Activated naive CD4-positive, alpha-beta T cell treated with anti-CD3 and anti-CD28 coated beads, Interleukin-2, amount 50 U/mL, for 16 hours (primary cell): ENCODE measurements at regions not wholly inside any gene's neighbourhood (a gene's known extent, or its start where the extent isn't known, plus 50 kb on each side); places are given as distances from the start of the nearest gene placed in this dataset.
"Not testable (repeated sequence)": the region's sequence is repeated elsewhere in the genome, so short reads cannot be mapped to it uniquely, and the experiment has no call there.

Source experiments
- DNase-seq: peaks from one replicate; pipeline ENCODE4 v3.0.0-alpha.2; 2020

DNA sequence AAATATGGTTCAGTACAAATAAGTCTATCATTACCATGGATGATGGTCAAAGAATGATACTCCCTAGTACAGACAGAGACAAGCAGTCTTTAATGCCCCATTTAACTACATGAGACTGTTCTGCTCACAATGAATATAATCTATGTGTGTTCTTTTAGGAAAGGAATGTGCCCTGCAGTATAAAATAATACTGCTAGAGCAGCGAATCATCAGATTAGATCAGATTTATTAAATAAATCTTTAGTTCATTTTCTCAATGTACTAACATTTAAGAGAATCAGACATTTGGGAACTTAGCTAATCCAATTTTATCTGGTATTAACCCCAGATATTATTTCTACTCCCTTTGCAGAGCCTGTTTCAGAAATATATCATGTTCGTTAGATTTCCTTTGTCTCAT lies 272.0 kb upstream of the GCFC2 start:
- DNase-seq = no peak

DNA sequence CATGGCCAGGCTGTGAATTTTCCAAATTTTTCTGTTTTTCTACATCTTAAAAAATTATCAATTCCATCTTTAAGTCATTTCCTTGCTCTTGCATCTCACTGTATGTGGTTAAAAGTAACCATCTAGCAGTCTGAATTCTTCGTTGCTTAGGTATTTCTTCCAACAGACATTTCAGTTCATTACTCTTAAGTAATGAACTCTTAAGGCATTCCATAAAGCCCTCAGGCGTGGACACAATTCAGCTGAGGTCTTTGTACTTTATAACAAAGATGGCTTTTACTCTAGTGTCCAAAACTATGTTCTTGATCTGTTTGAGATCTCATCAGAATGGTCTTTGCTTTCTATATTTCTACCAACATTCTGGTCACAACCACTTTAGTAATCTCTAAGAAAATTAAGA lies 253.9 kb upstream of the GCFC2 start:
- DNase-seq = no peak

DNA sequence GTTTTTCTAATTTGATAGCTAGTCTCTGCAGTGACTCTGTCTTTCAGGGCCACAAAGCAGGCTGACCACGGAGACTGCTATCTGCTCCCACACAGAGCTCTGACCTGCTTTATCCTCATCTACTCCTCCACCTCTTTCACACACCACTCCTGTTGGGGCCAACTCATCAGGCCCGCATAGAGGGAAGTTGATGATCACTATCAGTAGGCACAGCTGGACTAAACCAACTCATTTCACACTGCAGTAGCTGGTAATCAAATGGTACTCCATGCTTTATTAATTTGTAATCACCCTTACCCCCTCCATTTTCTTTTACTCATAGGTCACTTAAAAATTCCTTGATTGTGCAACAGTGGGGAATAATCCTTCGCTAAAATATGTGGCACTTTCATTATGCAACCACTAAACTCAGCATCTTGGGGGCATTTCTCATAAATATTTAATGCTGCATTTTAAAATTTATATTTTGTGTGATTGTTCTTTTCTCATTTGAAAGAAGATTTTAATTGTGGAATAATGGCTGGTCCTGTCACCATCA lies 249.8 kb upstream of the GCFC2 start:
- DNase-seq = no peak

DNA sequence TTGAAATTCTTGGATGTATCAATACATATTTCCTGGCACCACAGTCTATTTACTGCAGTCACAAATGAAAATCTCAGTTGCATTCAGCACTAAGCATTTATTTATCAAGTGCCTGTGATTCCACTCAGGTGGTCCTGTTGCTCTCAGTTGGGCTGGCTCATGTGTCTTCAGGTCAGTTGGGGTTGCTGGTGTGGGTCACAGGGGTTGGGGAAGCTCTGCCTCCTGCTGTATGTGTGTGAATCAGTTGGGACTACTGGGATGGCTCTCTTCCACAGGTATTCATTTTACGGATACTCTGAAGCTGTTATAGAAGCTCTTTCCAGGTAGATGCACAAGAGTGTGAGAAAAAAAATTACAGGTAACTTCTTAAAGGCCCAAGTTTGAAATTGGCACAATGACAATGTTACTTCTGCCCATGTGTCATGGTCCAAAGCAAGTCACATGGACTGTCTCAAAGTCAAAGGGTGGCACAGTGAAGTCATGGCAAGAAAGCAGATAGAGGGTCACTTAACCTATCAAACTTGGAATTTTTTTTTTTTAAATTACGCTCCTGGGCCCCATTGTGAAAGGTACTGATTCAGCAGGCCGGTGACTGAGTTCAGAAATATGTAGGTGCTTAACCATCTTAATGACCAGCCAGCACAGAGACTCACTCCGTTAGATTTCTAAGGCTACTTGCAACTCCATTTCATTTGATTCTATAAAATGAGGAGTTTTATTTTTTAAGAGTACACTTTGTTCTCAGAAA lies 249.2 kb upstream of the GCFC2 start:
- DNase-seq = no peak

DNA sequence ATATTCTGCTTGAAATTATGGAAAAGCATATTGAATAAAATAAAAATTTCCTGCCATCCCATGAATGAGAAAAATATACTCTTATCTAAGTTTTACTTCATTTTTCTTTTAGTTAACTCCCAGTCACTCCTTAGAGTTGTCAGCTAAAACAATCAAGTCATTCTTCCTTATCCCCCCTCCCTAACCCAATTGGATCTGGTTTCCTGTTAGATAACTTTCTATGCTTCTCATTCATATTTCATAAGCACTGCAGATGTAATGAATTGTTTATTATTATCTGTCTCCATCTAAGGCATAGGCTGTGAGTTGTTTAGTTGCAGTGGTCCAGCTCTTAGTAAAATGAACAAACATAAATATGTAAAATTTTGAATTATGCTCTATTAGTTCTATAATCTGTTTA lies 244.0 kb upstream of the GCFC2 start:
- DNase-seq = no peak

DNA sequence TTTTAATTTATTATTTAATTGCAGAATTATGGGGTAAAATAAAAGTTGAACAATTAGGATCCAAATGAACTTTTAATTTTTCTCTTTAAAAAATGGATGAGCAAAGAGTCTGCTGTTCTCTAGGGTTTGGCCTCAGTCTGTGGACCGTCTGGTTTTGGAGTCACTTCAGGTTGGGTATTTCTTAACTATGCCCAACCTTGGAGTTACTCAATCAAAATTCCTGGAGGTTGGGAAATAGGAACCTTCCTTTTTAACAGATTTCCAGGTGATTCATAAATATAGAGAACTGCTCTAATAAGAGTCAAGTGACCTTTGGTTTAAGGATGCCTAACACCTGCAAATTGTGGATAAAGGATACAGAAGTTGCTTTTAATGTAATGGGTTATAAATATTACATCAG lies 241.5 kb upstream of the GCFC2 start:
- DNase-seq = no peak

DNA sequence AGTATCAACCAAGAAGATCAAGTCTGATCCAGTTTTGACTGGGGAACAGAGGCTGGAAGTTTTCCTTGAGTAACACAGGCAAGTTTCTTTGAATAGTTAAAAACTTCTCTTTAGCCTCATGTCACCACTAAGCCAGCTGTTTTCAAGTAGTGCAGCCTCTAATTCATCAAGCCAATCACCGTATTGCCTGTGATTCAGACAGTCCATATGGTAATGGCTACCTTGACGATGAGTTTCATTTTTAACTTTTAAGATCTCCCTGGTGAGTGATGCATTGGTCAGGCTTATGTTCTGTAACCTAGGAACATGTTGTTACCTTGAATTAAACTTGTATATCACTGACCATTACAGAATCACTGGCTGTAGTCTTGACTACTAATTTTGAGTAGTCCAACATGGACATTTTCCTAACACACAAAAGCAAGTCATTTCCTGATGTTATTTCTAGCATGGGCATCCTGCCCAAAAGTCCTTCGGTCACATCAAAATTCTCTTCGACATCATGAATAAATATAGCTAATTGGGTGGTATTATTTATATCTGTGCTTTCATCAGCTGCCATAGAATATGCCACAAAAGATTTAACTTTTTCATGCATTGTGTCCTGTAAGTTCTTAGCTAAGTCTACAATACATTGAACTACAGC lies 238.8 kb upstream of the GCFC2 start:
- no peak for DNase-seq

DNA sequence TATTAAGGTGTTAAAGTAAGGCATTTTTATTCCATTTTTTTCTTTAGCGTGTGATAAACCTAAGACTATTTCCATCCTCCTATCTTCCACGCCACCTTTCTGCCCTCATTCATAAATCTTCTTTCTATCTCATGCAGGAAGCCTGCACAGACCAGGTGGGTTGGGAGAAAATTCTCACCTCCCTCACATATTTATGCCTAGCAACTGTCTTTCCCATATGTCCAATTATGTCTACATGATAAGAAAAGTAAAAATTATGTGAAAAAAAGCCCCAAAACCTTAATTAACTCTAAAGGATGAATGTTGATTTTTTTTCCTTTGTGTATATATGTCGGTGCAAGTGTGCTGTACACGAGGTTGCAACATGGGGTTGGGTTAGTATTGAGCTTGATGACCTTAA lies 225.6 kb upstream of the GCFC2 start:
- no peak for DNase-seq

DNA sequence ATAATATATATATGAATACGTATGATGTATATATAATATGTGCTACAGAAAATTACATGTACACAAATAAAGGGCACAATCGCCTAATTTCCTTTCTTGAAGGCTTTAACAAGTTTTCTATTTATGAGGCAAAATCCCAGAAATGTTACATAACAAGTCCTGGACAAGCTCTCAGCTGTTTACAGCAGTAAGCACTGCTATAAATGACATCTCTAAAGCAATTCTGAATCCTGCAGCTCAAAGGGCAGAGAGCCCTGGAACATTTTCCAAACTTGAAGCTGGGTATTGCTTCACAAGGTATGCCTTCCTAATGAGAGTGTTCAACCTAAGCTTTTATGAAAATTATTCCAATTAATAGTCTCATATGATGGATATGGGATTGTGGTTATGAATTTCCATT lies 222.3 kb upstream of the GCFC2 start:
- no peak for DNase-seq

DNA sequence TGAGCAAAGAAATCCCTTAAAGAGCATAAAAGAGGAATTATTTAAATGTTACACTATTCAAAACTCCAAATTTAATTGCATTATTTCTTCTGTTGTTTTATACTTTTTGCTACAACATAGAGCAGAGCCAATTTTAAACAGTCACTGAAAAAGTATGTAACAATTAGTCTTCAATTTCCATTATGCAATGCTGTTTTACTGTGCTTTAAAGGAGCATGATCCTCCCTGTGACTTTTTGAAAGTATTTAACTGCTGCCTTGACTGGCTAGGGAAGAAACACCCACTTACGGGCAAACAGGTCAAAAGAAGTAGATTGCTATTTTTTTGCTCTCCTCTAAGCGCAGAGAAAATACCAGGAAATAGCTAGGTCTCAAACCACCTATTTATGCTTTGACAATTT lies 217.4 kb upstream of the GCFC2 start:
- DNase-seq = no peak

DNA sequence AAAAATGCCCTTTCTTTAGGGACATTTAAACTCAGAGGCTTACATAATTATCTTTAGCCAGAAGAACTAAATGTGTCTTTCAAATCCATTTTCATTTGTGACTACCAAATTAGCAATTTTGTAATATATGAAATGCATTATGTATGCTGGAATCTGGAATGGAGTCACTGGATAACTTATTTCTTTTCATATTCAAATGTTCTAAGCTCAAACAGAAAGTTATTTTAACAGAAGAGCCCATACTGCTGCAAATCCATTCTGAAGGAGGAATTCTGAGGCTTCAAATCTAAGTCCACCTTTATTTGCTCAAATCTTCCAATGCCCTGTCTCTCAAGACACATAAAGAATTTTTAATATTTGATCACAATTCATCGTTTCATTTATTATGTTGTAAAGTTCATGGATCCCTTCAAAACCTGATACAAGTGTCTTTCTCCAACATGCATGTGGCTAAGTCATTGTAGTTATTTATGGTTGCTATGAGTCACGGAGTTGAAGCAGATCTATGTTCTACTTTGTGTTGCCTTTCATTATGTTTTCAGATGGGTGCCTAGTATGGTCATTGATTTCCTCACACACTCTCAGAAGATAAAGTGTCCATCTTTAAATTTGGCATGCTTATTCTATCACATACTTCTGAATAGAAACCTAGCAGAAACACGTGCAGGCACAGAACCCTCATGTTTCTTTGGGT lies 214.8 kb upstream of the GCFC2 start:
- DNase-seq = no peak

DNA sequence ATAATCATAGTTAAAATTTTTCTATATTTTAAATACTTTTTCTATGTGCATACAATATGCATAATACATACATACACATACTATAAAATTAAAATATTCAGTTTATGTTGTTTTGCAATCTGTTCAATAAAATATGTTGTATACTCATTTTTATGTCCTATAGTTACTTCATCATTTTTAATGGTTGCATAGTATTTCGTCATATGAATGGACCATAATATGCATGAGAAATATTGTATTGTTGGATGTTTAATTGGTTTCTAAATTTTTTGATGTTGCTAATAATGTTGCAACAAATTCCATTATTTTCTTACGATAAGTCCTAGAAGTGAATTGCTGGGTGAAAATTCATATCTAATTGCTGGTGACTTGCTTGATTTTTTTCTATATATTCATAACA lies 211.5 kb upstream of the GCFC2 start:
- no peak for DNase-seq

DNA sequence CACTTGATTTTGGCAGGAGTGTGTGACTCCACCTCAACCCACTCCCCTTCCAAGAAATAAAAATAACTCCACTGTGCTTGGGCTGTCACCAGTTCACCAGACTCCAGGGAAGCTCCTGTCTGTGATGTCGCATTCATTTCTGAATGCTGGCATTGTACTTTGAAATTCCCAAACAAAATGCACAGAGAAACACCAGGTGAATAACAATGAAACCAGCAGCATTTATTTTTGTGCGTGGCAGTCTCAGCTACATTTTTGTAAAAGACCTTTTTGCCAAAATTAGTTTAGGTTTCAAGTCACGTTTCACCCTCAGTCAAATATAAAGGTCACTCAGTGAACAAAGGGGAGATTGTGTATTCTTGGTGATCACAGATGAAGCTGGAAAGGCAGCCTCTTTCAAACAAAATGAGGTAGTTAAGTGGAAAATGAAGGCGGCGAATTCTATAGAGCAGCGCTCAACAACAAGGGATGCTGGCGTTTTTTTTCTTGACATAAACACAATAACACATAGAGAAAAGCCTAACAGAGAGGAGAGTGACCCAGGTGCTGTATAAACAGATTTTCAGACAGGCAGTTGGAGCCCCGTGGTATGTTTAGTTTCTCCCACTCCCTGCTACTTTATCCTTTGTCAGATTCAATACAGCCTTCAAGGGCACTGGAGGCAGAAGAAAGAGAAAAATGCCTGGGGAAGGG lies 210.3 kb upstream of the GCFC2 start:
- DNase-seq = no peak

DNA sequence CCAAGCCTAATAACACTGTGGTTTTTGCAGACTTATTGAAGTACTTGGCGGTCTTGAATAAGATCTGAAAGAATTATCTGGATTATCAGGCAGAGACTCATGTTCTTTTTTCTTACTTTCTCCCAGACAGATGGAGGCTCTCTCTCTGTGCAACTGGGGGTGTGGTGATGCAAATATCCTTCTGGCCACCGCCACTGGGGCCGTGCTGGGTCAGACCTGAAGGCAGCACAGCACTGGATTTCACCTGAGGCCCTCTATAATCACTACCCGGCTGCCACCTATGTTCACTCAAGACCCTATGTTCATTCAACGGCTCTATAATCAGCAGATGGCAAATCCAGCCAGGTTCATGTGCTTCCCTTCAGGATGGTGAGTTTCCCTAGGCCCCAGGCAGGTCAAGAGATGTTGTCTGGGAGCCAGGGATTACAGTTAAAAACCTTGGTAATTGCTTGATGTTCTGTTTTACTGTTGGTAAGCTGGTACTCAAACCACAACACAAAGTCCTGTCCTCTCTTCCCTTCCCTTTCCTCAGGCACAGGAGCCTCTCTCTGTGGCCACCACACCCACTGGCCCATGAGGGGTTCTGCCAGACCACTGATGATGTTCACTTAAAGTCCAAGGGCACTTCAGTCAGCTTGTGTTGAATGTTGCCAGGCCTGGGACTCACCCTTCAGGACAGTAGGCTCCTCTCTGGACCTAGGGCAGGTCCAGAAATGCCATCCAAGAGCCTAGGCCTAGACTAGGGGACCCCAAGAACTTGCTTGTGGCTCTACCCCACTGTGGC lies 205.3 kb upstream of the GCFC2 start:
- no peak for DNase-seq

DNA sequence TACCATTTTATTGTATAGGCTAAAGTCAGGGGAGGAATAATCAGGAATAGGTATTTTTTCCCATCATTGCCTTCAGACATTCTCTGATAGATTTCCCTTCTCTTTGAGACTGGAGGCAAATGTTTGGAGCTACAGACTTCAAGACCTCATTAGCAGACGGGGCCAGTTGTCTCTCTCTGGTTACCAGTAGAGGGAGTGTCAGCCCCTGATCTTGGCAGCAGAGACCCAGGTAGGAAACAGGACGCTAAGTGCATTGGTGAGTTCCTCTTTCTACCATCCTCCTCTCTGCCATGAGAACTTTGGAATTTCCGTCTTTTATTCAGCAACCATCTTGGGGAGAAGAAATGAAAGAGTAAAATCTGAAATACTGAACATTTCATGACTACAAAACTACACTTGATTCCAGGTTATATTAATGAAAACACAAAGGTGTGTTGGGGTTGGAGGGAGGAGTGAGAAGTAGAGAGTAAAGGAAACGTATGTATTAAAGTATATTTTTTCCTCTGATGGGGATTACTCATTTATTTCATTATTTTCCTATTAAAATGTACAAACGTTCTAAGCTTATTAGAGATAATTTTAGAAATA lies 186.2 kb upstream of the GCFC2 start:
- DNase-seq = no peak

DNA sequence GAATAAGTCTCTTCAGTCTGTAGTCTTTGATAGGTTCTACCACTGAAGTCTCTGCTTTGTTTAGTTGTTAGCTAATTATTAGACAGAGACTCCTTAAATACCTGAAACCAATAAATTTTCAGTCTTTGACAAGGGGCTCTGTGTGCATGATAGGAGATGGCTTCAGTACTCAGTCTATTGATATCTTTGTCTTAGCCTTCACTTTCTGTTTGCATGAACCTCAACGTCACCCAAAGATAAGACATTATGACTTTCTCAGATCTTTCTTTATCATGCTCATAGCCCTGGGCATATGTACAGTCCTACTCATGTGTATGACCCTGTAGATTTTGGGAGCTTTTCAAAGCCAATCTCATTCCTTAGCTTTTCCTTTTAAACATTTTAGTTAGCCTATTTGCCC lies 183.5 kb upstream of the GCFC2 start:
- no peak for DNase-seq

DNA sequence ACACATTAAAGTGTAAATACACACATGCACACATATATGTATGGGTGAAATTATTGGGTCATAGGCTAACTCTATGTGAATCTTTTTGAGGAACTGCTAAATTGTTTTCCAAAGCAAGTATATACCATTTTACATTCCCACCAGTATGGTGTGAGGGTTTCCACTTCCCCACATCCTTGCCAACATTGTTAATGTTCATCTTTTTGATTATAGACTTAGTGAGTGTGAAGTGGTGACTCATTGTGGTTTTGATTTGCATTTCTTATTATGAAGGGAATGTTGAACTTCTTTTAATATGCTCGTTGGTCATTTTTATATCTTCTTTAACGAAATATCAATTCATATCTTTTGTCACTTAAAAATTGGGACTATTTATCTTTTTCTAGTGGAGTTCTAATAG lies 181.8 kb upstream of the GCFC2 start:
- DNase-seq = no peak

DNA sequence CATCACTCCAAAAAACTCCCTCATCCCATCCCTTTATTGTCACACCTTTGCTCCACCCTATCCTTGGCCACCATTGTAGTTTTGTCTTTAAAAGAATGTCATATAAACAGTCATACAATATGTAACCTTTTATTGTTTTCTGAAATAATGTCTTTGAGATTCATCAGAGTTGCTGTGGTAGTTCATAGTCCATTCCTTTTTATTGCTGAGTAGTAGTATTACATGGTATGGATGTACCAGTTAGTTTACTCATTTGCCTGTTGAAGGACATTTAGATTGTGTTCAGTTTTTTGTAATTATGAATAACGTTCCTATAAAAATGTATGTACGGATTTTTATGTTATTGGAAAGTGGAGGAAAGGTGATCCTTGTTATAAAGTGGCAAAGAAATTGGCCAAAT lies 171.8 kb upstream of the GCFC2 start:
- DNase-seq = no peak

DNA sequence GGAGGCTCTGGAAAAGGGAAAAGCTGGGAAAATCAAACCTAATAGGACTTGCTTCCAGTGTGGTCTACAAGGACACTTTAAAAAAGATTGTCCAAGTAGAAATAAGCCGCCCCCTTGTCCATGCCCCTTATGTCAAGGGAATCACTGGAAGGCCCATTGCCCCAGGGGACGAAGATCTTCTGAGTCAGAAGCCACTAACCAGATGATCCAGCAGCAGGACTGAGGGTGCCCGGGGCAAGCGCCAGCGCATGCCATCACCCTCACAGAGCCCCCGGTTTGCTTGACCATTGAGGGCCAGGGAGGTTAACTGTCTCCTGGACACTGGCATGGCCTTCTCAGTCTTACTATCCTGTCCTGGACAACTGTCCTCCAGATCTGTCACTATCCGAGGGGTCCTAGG lies 164.9 kb upstream of the GCFC2 start:
- DNase-seq = not testable (repeated sequence)

DNA sequence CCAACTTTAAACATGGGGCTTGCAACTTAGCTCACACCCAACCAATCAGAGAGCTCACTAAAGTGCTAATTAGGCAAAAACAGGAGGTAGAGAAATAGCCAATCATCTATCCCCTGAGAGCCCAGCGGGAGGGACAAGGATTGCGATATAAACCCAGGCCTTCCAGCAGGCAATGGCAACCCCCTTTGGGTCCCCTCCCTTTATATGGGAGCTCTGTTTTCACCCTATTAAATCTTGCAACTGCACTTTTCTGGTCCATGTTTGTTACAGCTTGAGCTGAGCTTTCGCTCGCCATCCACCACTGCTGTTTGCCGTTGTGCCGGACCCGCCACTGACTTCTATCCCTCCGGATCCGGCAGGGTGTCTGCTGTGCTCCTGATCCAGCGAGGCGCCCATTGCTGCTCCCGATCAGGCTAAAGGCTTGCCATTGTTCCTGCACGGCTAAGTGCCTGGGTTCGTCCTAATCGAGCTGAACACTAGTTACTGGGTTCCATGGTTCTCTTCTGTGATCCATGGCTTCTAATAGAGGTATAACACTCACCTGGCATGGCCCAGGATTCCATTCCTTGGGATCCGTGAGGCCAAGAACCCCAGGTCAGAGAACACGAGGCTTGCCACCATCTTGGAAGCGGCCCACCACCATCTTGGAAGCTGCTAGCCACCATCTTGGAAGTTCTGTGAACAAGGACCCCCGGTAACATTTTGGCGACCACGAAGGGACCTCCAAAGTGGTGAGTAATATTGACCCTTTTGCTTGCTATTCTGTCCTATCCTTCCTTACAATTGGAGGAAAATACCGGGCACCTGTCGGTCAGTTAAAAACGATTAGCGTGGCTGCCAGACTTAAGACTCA lies 161.3 kb upstream of the GCFC2 start:
- DNase-seq = not testable (repeated sequence)

DNA sequence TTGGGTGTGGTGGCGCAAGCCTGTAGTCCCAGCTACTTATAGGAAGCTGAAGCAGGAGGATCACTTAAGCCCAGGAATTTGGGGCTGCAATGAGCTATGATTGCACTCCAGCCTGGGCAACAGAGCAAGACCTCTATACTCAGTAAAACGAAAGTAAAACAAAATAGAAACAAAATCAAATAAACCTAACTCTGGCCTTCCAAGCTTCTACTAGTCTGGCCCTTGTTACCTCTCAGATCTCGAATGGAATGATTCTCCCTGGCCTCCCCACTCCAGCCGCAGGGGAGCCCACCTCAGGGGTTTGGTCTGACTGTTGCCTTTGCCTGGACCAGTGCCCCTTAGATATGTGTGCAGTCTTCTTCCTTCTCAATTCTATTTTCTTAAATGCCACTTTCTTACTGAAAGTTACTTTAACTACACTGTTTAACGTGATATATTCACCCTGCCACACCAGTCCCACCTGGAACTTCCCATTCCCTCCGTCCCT lies 160.0 kb upstream of the GCFC2 start:
- DNase-seq = no peak
